Left ventricle myocardium inferior (tissue), 1 donor: ENCODE measurements at regions not wholly inside any gene's neighbourhood (a gene's known extent, or its start where the extent isn't known, plus 50 kb on each side); places are given as distances from the start of the nearest gene placed in this dataset.

Experiments used
- DNase-seq: peaks from one replicate; pipeline ENCODE4 v3.0.0-alpha.2; 2020
- H3K27ac ChIP-seq: fragments of 200-600 bp; replicated peaks from 2 replicates; pipeline ENCODE4 v1.8.0; 2021
- H3K27me3 ChIP-seq: fragments of 200-600 bp; 2 replicates; pipeline ENCODE4 v1.8.0; 2021; ENCODE audit warnings: low read depth
- H3K36me3 ChIP-seq: fragments of 200-600 bp; 2 replicates; pipeline ENCODE4 v1.8.0; 2021
- H3K4me1 ChIP-seq: fragments of 200-600 bp; 2 replicates; pipeline ENCODE4 v1.8.0; 2021
- H3K4me3 ChIP-seq: fragments of 200-600 bp; 2 replicates; pipeline ENCODE4 v1.8.0; 2021; ENCODE audit warnings: mild to moderate bottlenecking, moderate library complexity
- H3K9me3 ChIP-seq: fragments of 200-600 bp; replicated peaks from 2 replicates; pipeline ENCODE4 v1.8.0; 2021
- CTCF ChIP-seq: fragments of 200-600 bp; IDR thresholded peaks from 2 replicates; pipeline ENCODE4 v1.8.0; 2021; ENCODE audit warnings: antibody characterized with exemption, mild to moderate bottlenecking, borderline replicate concordance
- intact Hi-C: fragments of 100-400 bp; cut with micrococcal nuclease; formaldehyde crosslinking; loops from one replicate; pipeline ENCODE4 v1.11.0; 2022
- donor health status: DM: no; HTN: yes; CAD: no; lungs with severe emphysema.

GRCh38 chr3:8154617-8155016, 347.0 kb upstream of the LMCD1 start:
- no peak for TF ChIP-seq CTCF
- H3K27me3 ChIP-seq: no peaks in the 10 kb centered on the region
- no peaks in the 10 kb centered on the region for H3K9me3 ChIP-seq
- intact Hi-C loops: no loop called here
- no peak overlapping the region for H3K4me3 ChIP-seq
- no peak for DNase-seq
- H3K27ac ChIP-seq: no peak overlapping the region
- H3K36me3 ChIP-seq: no peaks in the 10 kb centered on the region
- no peaks in the 10 kb centered on the region for H3K4me1 ChIP-seq

GRCh38 chr3:8156138-8156537, 345.5 kb upstream of the LMCD1 start:
- H3K36me3 ChIP-seq: no peaks in the 10 kb centered on the region
- no peak overlapping the region for H3K27ac ChIP-seq
- TF ChIP-seq CTCF: no peak
- intact Hi-C loops: no loop called here
- H3K27me3 ChIP-seq: no peaks in the 10 kb centered on the region
- no peak overlapping the region for H3K4me3 ChIP-seq
- H3K9me3 ChIP-seq: no peaks in the 10 kb centered on the region
- no peak for DNase-seq
- no peaks in the 10 kb centered on the region for H3K4me1 ChIP-seq

GRCh38 chr3:8156831-8157230, 344.8 kb upstream of the LMCD1 start:
- no peaks in the 10 kb centered on the region for H3K4me1 ChIP-seq
- H3K9me3 ChIP-seq: no peaks in the 10 kb centered on the region
- H3K27ac ChIP-seq: no peak overlapping the region
- no peaks in the 10 kb centered on the region for H3K27me3 ChIP-seq
- H3K36me3 ChIP-seq: no peaks in the 10 kb centered on the region
- intact Hi-C loops: no loop called here
- no peak overlapping the region for H3K4me3 ChIP-seq
- DNase-seq: no peak
- no peak for TF ChIP-seq CTCF

- Histone ChIP-seq H3K4me1 (no peaks in the 10 kb centered on the region), H3K4me3 (no peak overlapping the region), H3K36me3 (no peaks in the 10 kb centered on the region), H3K9me3 (no peaks in the 10 kb centered on the region), H3K27me3 (no peaks in the 10 kb centered on the region), H3K27ac (no peak overlapping the region)
- TF ChIP-seq CTCF: no peak
- no peak for DNase-seq
- intact Hi-C loops: no loop called here
Observed at GRCh38 chr3:8157640-8158039, 344.0 kb upstream of the LMCD1 start.

GRCh38 chr3:8164145-8164544, 337.5 kb upstream of the LMCD1 start:
- Histone ChIP-seq H3K27ac (no peak overlapping the region), H3K4me3 (no peak overlapping the region), H3K36me3 (no peaks in the 10 kb centered on the region), H3K4me1 (no peaks in the 10 kb centered on the region), H3K27me3 (no peaks in the 10 kb centered on the region), H3K9me3 (peaks cover 24% of the 10 kb centered on the region)
- no peak for DNase-seq
- intact Hi-C loops: no loop called here
- TF ChIP-seq CTCF: no peak

GRCh38 chr3:8166014-8166413, 335.6 kb upstream of the LMCD1 start:
- DNase-seq: no peak
- intact Hi-C loops: no loop called here
- H3K36me3 ChIP-seq: no peaks in the 10 kb centered on the region
- H3K4me3 ChIP-seq: no peak overlapping the region
- H3K9me3 ChIP-seq: peaks cover 24% of the 10 kb centered on the region
- no peaks in the 10 kb centered on the region for H3K27me3 ChIP-seq
- no peak for TF ChIP-seq CTCF
- H3K4me1 ChIP-seq: no peaks in the 10 kb centered on the region
- no peak overlapping the region for H3K27ac ChIP-seq
